HG03378 (cell line): ENCODE measurements at regions not wholly inside any gene's neighbourhood (a gene's known extent, or its start where the extent isn't known, plus 50 kb on each side); places are given as distances from the start of the nearest gene placed in this dataset.

Source experiments
- ATAC-seq: cut with Tn5 transposase; IDR thresholded peaks from one replicate; pipeline ENCODE4 v1.9.1; 2021; ENCODE audit warnings: mild to moderate bottlenecking, moderate library complexity; ENCODE audit not compliant: unreplicated experiment

- no peak for ATAC-seq
Measured at GRCh38 chr22:49492741-49493251, 334.9 kb downstream of the BRD1 start.

- no peak for ATAC-seq
Measured at GRCh38 chr22:49492308-49492707, 335.4 kb downstream of the BRD1 start.

GRCh38 chr22:49491726-49492125 lies 335.9 kb downstream of the BRD1 start:
- no peak for ATAC-seq

GRCh38 chr22:49491221-49491635 lies 336.4 kb downstream of the BRD1 start:
- ATAC-seq, result no peak

- no peak for ATAC-seq
Measured at GRCh38 chr22:49490692-49491091, 337.0 kb downstream of the BRD1 start.

GRCh38 chr22:49489821-49490220 lies 337.9 kb downstream of the BRD1 start:
- ATAC-seq, result no peak

GRCh38 chr22:49488943-49489342 lies 338.7 kb downstream of the BRD1 start:
- ATAC-seq, result no peak

GRCh38 chr22:49487950-49488349 lies 339.7 kb downstream of the BRD1 start:
- no peak for ATAC-seq

GRCh38 chr22:49486225-49486624 lies 341.4 kb downstream of the BRD1 start:
- no peak for ATAC-seq

- ATAC-seq, result no peak
Measured at GRCh38 chr22:49483946-49484345, 343.7 kb downstream of the BRD1 start.

GRCh38 chr22:49483281-49483870 lies 344.3 kb downstream of the BRD1 start:
- no peak for ATAC-seq

- ATAC-seq, result no peak
Measured at GRCh38 chr22:49482811-49483210, 344.9 kb downstream of the BRD1 start.

GRCh38 chr22:49481659-49482399 lies 345.8 kb downstream of the BRD1 start:
- ATAC-seq, result no peak

- ATAC-seq, result no peak
Measured at GRCh38 chr22:49480896-49481658, 346.6 kb downstream of the BRD1 start.

- ATAC-seq, result no peak
Measured at GRCh38 chr22:49480331-49480730, 347.3 kb downstream of the BRD1 start.

GRCh38 chr22:49479566-49479965 lies 348.1 kb downstream of the BRD1 start:
- ATAC-seq, result no peak

- no peak for ATAC-seq
Measured at GRCh38 chr22:49476800-49477400, 350.8 kb downstream of the BRD1 start.

GRCh38 chr22:49476176-49476575 lies 351.5 kb downstream of the BRD1 start:
- no peak for ATAC-seq

- ATAC-seq, result no peak
Measured at GRCh38 chr22:49475253-49475652, 352.4 kb downstream of the BRD1 start.

GRCh38 chr22:49473286-49473685 lies 354.4 kb downstream of the BRD1 start:
- ATAC-seq, result no peak

GRCh38 chr22:49470741-49471503 lies 356.8 kb downstream of the BRD1 start:
- ATAC-seq, result no peak
